Suprapubic skin (tissue), 4 donors: ENCODE measurements at regions not wholly inside any gene's neighbourhood (a gene's known extent, or its start where the extent isn't known, plus 50 kb on each side); places are given as distances from the start of the nearest gene placed in this dataset.

Source experiments
- DNase-seq, 2 donors: peaks; one replicate each; pipeline ENCODE4 v3.0.0-alpha.2; 2019; ENCODE audit warnings: low spot score in 2 of 2
- H3K27ac ChIP-seq: fragments of 200-600 bp; sonication (generic); one replicate; pipeline ENCODE4 v1.5.1; 2019
- H3K27me3 ChIP-seq: fragments of 200-600 bp; sonication (generic); one replicate; pipeline ENCODE4 v1.5.1; 2019
- H3K36me3 ChIP-seq: fragments of 200-600 bp; sonication (generic); one replicate; pipeline ENCODE4 v1.5.1; 2019
- H3K4me1 ChIP-seq: fragments of 200-600 bp; sonication (generic); one replicate; pipeline ENCODE4 v1.5.1; 2019
- H3K4me3 ChIP-seq: fragments of 200-600 bp; sonication (generic); one replicate; pipeline ENCODE4 v1.5.1; 2019; ENCODE audit warnings: mild to moderate bottlenecking
- H3K9me3 ChIP-seq: fragments of 200-600 bp; sonication (generic); one replicate; pipeline ENCODE4 v1.5.1; 2019
- CTCF ChIP-seq, 2 donors: fragments of 200-600 bp in 1 of 2; fragments of 450-650 bp in 1 of 2; sonication (generic) in 1 of 2; IDR thresholded peaks; one replicate each; pipeline ENCODE4 v1.5.1; 2016 to 2019; ENCODE audit warnings: antibody characterized with exemption in 2 of 2, mild to moderate bottlenecking in 1 of 2, moderate library complexity in 1 of 2
- EP300 ChIP-seq: sonication (generic); formaldehyde crosslinking; IDR thresholded peaks from one replicate; pipeline ENCODE4 v1.6.1; 2017; ENCODE audit warnings: antibody characterized with exemption
- POLR2A ChIP-seq, 2 donors: fragments of 450-650 bp; IDR thresholded peaks; one replicate each; pipeline ENCODE4 v1.6.1; 2017; ENCODE audit warnings: antibody characterized with exemption in 2 of 2, mild to moderate bottlenecking in 2 of 2, moderate library complexity in 2 of 2
- POLR2AphosphoS5 ChIP-seq, 3 donors: sonication (generic); formaldehyde crosslinking; IDR thresholded peaks; one replicate each; pipeline ENCODE4 v1.6.1; 2017; ENCODE audit warnings: antibody characterized with exemption in 3 of 3
- WGBS: methylation state at CpG from one replicate; pipeline ENCODE4 v1.1.5; 2018; 5-methylcytosine and 5-hydroxymethylcytosine counted together

DNA sequence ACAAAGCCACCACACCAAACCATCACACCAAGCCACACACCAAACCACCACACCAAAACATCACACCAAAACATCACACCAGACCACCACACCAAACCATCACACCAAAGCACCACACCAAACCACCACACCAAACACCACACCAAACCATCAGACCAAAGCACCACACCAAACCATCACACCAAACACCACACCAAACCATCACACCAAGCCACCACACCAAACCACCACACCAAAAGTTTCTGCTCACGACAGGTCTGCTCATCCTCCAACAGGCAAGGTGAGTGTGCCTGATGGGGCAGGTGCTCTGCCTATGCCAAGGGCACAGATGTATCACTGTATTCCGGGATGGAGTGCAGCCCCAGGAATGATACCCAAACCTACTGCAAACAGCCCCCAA is 87.9 kb upstream of the FSTL4 start:
- Histone ChIP-seq H3K9me3 (no peaks in the 10 kb centered on the region), H3K27ac (no peak overlapping the region), H3K27me3 (no peaks in the 10 kb centered on the region), H3K36me3 (no peaks in the 10 kb centered on the region), H3K4me3 (no peak overlapping the region), H3K4me1 (no peaks in the 10 kb centered on the region)
- TF ChIP-seq POLR2AphosphoS5 (IDR thresholded peaks at IDR 0.05), result no peak
- no peak for TF ChIP-seq CTCF (IDR thresholded peaks at IDR 0.05)
- TF ChIP-seq POLR2A (IDR thresholded peaks at IDR 0.05), result no peak
- TF ChIP-seq EP300, result no peak
- peak; percentile 4 to 17 for DNase-seq
- 80% methylated on average over 2 of the region's 2 CpGs for WGBS

- Histone ChIP-seq H3K4me1 (no peaks in the 10 kb centered on the region), H3K36me3 (no peaks in the 10 kb centered on the region), H3K4me3 (no peak overlapping the region), H3K27me3 (no peaks in the 10 kb centered on the region), H3K27ac (no peak overlapping the region), H3K9me3 (no peaks in the 10 kb centered on the region)
- TF ChIP-seq CTCF (IDR thresholded peaks at IDR 0.05) (no peak), POLR2AphosphoS5 (IDR thresholded peaks at IDR 0.05) (no peak), EP300 (no peak), POLR2A (IDR thresholded peaks at IDR 0.05) (no peak)
- WGBS, result 87% methylated on average over 10 of the region's 10 CpGs
- DNase-seq, result peak; percentile 48 to 62
Measured at GRCh38 chr5:133698646-133699526, 86.5 kb upstream of the FSTL4 start.

DNA sequence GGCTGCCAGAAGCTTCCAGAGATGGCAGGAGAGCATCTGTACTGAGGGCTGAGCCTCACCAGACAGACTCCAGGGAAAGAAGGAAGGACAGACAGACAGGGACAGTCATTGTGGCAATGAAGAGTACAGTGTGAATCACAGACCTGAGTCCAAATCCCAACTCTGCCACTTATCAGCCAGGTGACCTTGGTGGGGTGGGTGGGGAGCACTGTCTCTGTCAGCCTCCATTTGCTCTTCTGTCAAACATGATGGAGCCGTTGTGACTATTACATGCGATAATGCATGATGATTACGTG is 85.9 kb upstream of the FSTL4 start:
- TF ChIP-seq CTCF (IDR thresholded peaks at IDR 0.05) (no peak), POLR2A (IDR thresholded peaks at IDR 0.05) (no peak), EP300 (no peak), POLR2AphosphoS5 (IDR thresholded peaks at IDR 0.05) (no peak)
- no peaks in the 10 kb centered on the region for H3K9me3 ChIP-seq
- H3K27me3 ChIP-seq, result no peaks in the 10 kb centered on the region
- 100% methylated on average over 3 of the region's 3 CpGs for WGBS
- no peaks in the 10 kb centered on the region for H3K4me1 ChIP-seq
- H3K4me3 ChIP-seq, result no peak overlapping the region
- no peaks in the 10 kb centered on the region for H3K36me3 ChIP-seq
- H3K27ac ChIP-seq, result no peak overlapping the region
- DNase-seq, result peak; percentile 1 to 38

- H3K27ac ChIP-seq, result no peak overlapping the region
Measured at GRCh38 chr5:133697536-133698258, 85.4 kb upstream of the FSTL4 start.

More at GRCh38 chr5:133697536-133698258, 85.4 kb upstream of the FSTL4 start:
- peak; percentile 6 to 15 for DNase-seq
- Histone ChIP-seq H3K27me3 (no peaks in the 10 kb centered on the region), H3K9me3 (no peaks in the 10 kb centered on the region), H3K4me1 (no peaks in the 10 kb centered on the region), H3K4me3 (no peak overlapping the region), H3K36me3 (no peaks in the 10 kb centered on the region)
- TF ChIP-seq POLR2A (IDR thresholded peaks at IDR 0.05) (no peak), EP300 (no peak), POLR2AphosphoS5 (IDR thresholded peaks at IDR 0.05) (no peak), CTCF (IDR thresholded peaks at IDR 0.05) (no peak)
- WGBS, result 74% methylated on average over 8 of the region's 8 CpGs
